ENCODE measurements at regions not wholly inside any gene's neighbourhood (a gene's known extent, or its start where the extent isn't known, plus 50 kb on each side); places are given as distances from the start of the nearest gene placed in this dataset.

- DNase-seq, result no peak
These were observed 256.2 kb downstream of the MAN2A1 start for GRCh38 chr5:109945723-109946480.

- DNase-seq, result no peak
These were observed 256.9 kb downstream of the MAN2A1 start for GRCh38 chr5:109946610-109947009.

- DNase-seq, result no peak
These were observed 257.9 kb downstream of the MAN2A1 start for GRCh38 chr5:109947667-109948066.

- no peak for DNase-seq
These were observed 260.9 kb downstream of the MAN2A1 start for GRCh38 chr5:109950634-109951033.

GRCh38 chr5:109951348-109951747, 261.6 kb downstream of the MAN2A1 start:
- DNase-seq, result no peak

GRCh38 chr5:109951758-109952157, 262.0 kb downstream of the MAN2A1 start:
- DNase-seq, result no peak

- DNase-seq, result no peak
These were observed 264.0 kb downstream of the MAN2A1 start for GRCh38 chr5:109953761-109954160.

GRCh38 chr5:109956884-109957283, 267.2 kb downstream of the MAN2A1 start:
- no peak for DNase-seq

GRCh38 chr5:109958082-109958481, 268.4 kb downstream of the MAN2A1 start:
- no peak for DNase-seq

- DNase-seq, result no peak
These were observed 269.9 kb downstream of the MAN2A1 start for GRCh38 chr5:109959652-109960051.

- peak; percentile 96 for DNase-seq
These were observed 272.0 kb downstream of the MAN2A1 start for GRCh38 chr5:109961751-109962150.

GRCh38 chr5:109962882-109963603, 273.3 kb downstream of the MAN2A1 start:
- peak; percentile 56 for DNase-seq

- no peak for DNase-seq
These were observed 274.4 kb downstream of the MAN2A1 start for GRCh38 chr5:109964136-109964535.

- DNase-seq, result no peak
These were observed 275.9 kb downstream of the MAN2A1 start for GRCh38 chr5:109965634-109966033.

GRCh38 chr5:109971968-109972367, 282.2 kb downstream of the MAN2A1 start:
- no peak for DNase-seq

GRCh38 chr5:109981979-109982378, 292.3 kb downstream of the MAN2A1 start:
- no peak for DNase-seq

GRCh38 chr5:109982966-109983534, 293.3 kb downstream of the MAN2A1 start:
- DNase-seq, result no peak

GRCh38 chr5:109986726-109987125, 297.0 kb downstream of the MAN2A1 start:
- DNase-seq, result no peak

GRCh38 chr5:109987355-109987754, 297.6 kb downstream of the MAN2A1 start:
- DNase-seq, result no peak

GRCh38 chr5:109987970-109988369, 298.2 kb downstream of the MAN2A1 start:
- no peak for DNase-seq

- no peak for DNase-seq
These were observed 299.4 kb downstream of the MAN2A1 start for GRCh38 chr5:109989161-109989560.

- no peak for DNase-seq
These were observed 300.4 kb downstream of the MAN2A1 start for GRCh38 chr5:109989994-109990722.

GRCh38 chr5:109990723-109991359, 301.1 kb downstream of the MAN2A1 start:
- DNase-seq, result peak; percentile 5

Measured in MV-4-11 (cell line).